ENCODE measurements at regions not wholly inside any gene's neighbourhood (a gene's known extent, or its start where the extent isn't known, plus 50 kb on each side); places are given as distances from the start of the nearest gene placed in this dataset.

GRCh38 chr3:137525471-137525870 is 238.6 kb upstream of the SOX14 start:
- no peak for DNase-seq
- Histone ChIP-seq H3K27ac (no peak overlapping the region), H3K4me3 (no peak overlapping the region), H3K27me3 (no peaks in the 10 kb centered on the region), H3K9me3 (no peaks in the 10 kb centered on the region), H3K4me1 (no peaks in the 10 kb centered on the region), H3K36me3 (no peaks in the 10 kb centered on the region)
- intact Hi-C loops (cut with DNase I), result no loop called here
- no peak for TF ChIP-seq POLR2A (IDR thresholded peaks at IDR 0.05)
- no peak for TF ChIP-seq CTCF (IDR thresholded peaks at IDR 0.05)

- H3K4me3 ChIP-seq, result no peak overlapping the region
- H3K27me3 ChIP-seq, result no peaks in the 10 kb centered on the region
- H3K9me3 ChIP-seq, result no peaks in the 10 kb centered on the region
- no peaks in the 10 kb centered on the region for H3K4me1 ChIP-seq
- no peaks in the 10 kb centered on the region for H3K36me3 ChIP-seq
- intact Hi-C loops (cut with DNase I), result no loop called here
- no CpG with 5 or more reads among the region's 3 CpGs for WGBS, 2 donors
- TF ChIP-seq POLR2A (IDR thresholded peaks at IDR 0.05) (no peak), CTCF (IDR thresholded peaks at IDR 0.05) (no peak)
- DNase-seq, result no peak
- H3K27ac ChIP-seq, result no peak overlapping the region
Observed at GRCh38 chr3:137542049-137542448, 222.1 kb upstream of the SOX14 start.

GRCh38 chr3:137554242-137554641 is 209.9 kb upstream of the SOX14 start:
- no peaks in the 10 kb centered on the region for H3K4me1 ChIP-seq
- intact Hi-C loops (cut with DNase I), result no loop called here
- no peaks in the 10 kb centered on the region for H3K9me3 ChIP-seq
- H3K27me3 ChIP-seq, result no peaks in the 10 kb centered on the region
- no peaks in the 10 kb centered on the region for H3K36me3 ChIP-seq
- no peak for DNase-seq
- 60 to 67% methylated on average over 2 of the region's 2 CpGs for WGBS, 2 donors
- TF ChIP-seq CTCF (IDR thresholded peaks at IDR 0.05) (no peak), POLR2A (IDR thresholded peaks at IDR 0.05) (no peak)
- H3K4me3 ChIP-seq, result no peak overlapping the region
- H3K27ac ChIP-seq, result no peak overlapping the region

- no peaks in the 10 kb centered on the region for H3K36me3 ChIP-seq
- intact Hi-C loops (cut with DNase I), result no loop called here
- TF ChIP-seq CTCF (IDR thresholded peaks at IDR 0.05) (no peak), POLR2A (IDR thresholded peaks at IDR 0.05) (no peak)
- no peak overlapping the region for H3K4me3 ChIP-seq
- no peaks in the 10 kb centered on the region for H3K9me3 ChIP-seq
- H3K27ac ChIP-seq, result no peak overlapping the region
- no peaks in the 10 kb centered on the region for H3K4me1 ChIP-seq
- H3K27me3 ChIP-seq, result no peaks in the 10 kb centered on the region
- DNase-seq, result no peak
Observed at GRCh38 chr3:137568880-137569279, 195.2 kb upstream of the SOX14 start.

GRCh38 chr3:137572931-137573330 is 191.2 kb upstream of the SOX14 start:
- TF ChIP-seq POLR2A (IDR thresholded peaks at IDR 0.05), result no peak
- TF ChIP-seq CTCF (IDR thresholded peaks at IDR 0.05), result no peak
- Histone ChIP-seq H3K4me3 (no peak overlapping the region), H3K9me3 (no peaks in the 10 kb centered on the region), H3K36me3 (no peaks in the 10 kb centered on the region), H3K4me1 (no peaks in the 10 kb centered on the region), H3K27me3 (no peaks in the 10 kb centered on the region), H3K27ac (no peak overlapping the region)
- 55 to 56% methylated on average over 3 of the region's 3 CpGs for WGBS, 2 donors
- intact Hi-C loops (cut with DNase I), result no loop called here
- DNase-seq, result no peak

Measured in esophagus squamous epithelium (tissue), 5 donors.